Panc1 (cell line): ENCODE measurements at regions not wholly inside any gene's neighbourhood (a gene's known extent, or its start where the extent isn't known, plus 50 kb on each side); places are given as distances from the start of the nearest gene placed in this dataset.

Experiments used
- ATAC-seq: fragments of 200-7000 bp; cut with Tn5 transposase; 2 replicates; pipeline ENCODE4 v1.9.1; 2020; ENCODE audit warnings: mild to moderate bottlenecking, moderate library complexity
- BruUV-seq: library from RNA; stranded (reverse); fragments of 400-500 nt; replicated peaks from 2 replicates; lab custom pipeline; 2021; lab: Mats Ljungman, UMichigan
- CTCF ChIA-PET: fragments of 300-600 bp; sonication (Branson Sonifier 250); formaldehyde crosslinking; loops from one replicate; lab custom pipeline; 2022; ENCODE audit warnings: antibody characterized with exemption; lab: Charles Lee
- POLR2A ChIA-PET: fragments of 300-600 bp; sonication (Branson Sonifier 250); formaldehyde crosslinking; loops from one replicate; lab custom pipeline; 2022; ENCODE audit warnings: antibody characterized with exemption; lab: Charles Lee
- DNase-seq: peaks from one replicate; pipeline ENCODE4 v3.0.0-alpha.2; 2010; ENCODE audit warnings: low read depth, low spot score
- H3K27ac ChIP-seq: 2 replicates; pipeline ENCODE4 v1.5.1; 2011; ENCODE audit warnings: mild to moderate bottlenecking, low read length, inconsistent platforms
- H3K27me3 ChIP-seq: fragments of 200-500 bp; sonication (Bioruptor generic); 2 replicates; pipeline ENCODE4 v1.6.0; 2014; ENCODE audit warnings: low read length, inconsistent platforms; ENCODE audit not compliant: control insufficient read depth, insufficient read depth
- H3K36me3 ChIP-seq: fragments of 200-500 bp; sonication (Bioruptor generic); 2 replicates; pipeline ENCODE4 v1.5.1; 2014; ENCODE audit warnings: inconsistent platforms, mild to moderate bottlenecking, low read length, moderate library complexity; ENCODE audit not compliant: control insufficient read depth, insufficient read depth
- H3K4me1 ChIP-seq: 2 replicates; pipeline ENCODE4 v1.5.1; 2011; ENCODE audit warnings: inconsistent platforms, mild to moderate bottlenecking, low read length, moderate library complexity; ENCODE audit not compliant: control insufficient read depth, insufficient read depth
- H3K4me3 ChIP-seq, 2 experiments: 2 replicates each; pipeline ENCODE4 v1.5.1; 2011 to 2012; ENCODE audit warnings: low read depth in 2 of 2, low read length in 2 of 2, mild to moderate bottlenecking in 2 of 2, inconsistent platforms in 1 of 2, moderate library complexity in 1 of 2
- H3K9me3 ChIP-seq: fragments of 200-500 bp; sonication (Bioruptor generic); 2 replicates; pipeline ENCODE4 v1.5.1; 2014; ENCODE audit warnings: low read depth, mild to moderate bottlenecking, inconsistent platforms, low read length, moderate library complexity; ENCODE audit not compliant: control insufficient read depth, insufficient read depth
- POLR2AphosphoS5 ChIP-seq: IDR thresholded peaks from 2 replicates; pipeline ENCODE4 v1.6.1; 2012; ENCODE audit warnings: mild to moderate bottlenecking, low read depth, low read length, moderate library complexity
- SIN3A ChIP-seq: IDR thresholded peaks from 2 replicates; pipeline ENCODE4 v1.6.1; 2012; ENCODE audit warnings: low read depth, mild to moderate bottlenecking, low read length, moderate library complexity, borderline replicate concordance; ENCODE audit not compliant: insufficient read depth
- TCF7L2 ChIP-seq: IDR thresholded peaks from 2 replicates; pipeline ENCODE4 v1.6.1; 2011; ENCODE audit warnings: mild to moderate bottlenecking, low read depth, low read length, inconsistent platforms
- in situ Hi-C: cut with HindIII; loops from 2 replicates; pipeline ENCODE4 v1.10.0; 2016; ENCODE audit warnings: low sequenced_read_pairs, low pct_unique_long_range_greater_than_20kb
- intact Hi-C: fragments of 100-400 bp; cut with micrococcal nuclease; formaldehyde crosslinking; loops from one replicate; pipeline ENCODE4 v1.10.0; 2022; ENCODE audit not compliant: unreplicated experiment
- TF ChIP-seq, protein P1 (sequence below): fragments of 450-650 bp; IDR thresholded peaks from 2 replicates; pipeline ENCODE4 v1.5.1; 2017; ENCODE audit warnings: mild to moderate bottlenecking
- TF ChIP-seq, protein P2 (sequence below), 2 experiments: IDR thresholded peaks; 2 replicates each; pipeline ENCODE4 v1.6.1; 2011 to 2012; ENCODE audit warnings: low read depth in 2 of 2, control low read depth in 1 of 2, low read length in 1 of 2, mild to moderate bottlenecking in 1 of 2, moderate library complexity in 1 of 2; ENCODE audit not compliant: insufficient read depth in 1 of 2

DNA sequence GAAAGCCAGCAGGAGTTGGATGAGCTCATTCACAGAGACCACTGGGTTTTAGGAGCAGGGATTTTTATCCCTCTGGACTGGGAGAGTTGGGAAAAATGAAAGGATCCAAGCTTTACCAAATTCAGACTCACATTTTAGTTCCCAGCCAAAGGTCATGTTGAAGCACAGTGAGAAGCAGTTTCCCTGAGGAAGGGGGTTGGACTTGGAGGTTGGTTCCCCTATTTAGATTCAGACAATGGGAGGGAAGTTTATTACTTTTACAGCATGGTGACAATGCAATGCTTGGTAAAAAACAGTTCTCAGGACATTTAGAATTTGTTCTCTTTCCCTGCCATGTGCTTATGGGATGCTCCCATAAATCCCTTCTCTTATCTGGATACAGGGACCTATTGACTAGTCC lies 57.3 kb upstream of the ZNF648 start:
- BruUV-seq, result no TSS peak
- CTCF ChIA-PET, result interaction anchor here (0.7 kb wide), 1 partner anchor 24 kb away, joined by 3 read pairs; no protein-coding TSS in a partner anchor

DNA sequence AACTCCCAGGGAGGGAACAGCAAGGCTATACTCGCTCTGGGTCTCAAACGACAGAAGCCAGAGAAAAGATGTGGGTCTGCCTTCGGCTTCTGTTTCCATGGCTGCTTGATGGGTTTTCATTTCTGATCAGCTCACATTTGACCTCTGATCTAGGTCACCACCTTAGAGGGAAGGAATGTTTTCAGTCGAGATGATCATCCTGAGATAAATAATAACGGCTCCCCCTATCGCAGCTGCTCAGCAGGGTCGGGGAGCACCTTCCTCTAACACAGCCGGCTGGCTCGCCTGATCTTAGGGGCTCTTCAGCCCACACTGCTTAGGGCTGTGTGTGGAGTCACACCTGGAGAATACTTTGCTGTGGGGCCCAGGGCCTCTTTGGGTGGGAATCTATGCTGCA lies 53.1 kb upstream of the ZNF648 start:
- no TSS peak for BruUV-seq
- TF ChIP-seq TCF7L2 (no peak), POLR2AphosphoS5 (no peak), SIN3A (no peak)
- TF ChIP-seq, protein P1, sequence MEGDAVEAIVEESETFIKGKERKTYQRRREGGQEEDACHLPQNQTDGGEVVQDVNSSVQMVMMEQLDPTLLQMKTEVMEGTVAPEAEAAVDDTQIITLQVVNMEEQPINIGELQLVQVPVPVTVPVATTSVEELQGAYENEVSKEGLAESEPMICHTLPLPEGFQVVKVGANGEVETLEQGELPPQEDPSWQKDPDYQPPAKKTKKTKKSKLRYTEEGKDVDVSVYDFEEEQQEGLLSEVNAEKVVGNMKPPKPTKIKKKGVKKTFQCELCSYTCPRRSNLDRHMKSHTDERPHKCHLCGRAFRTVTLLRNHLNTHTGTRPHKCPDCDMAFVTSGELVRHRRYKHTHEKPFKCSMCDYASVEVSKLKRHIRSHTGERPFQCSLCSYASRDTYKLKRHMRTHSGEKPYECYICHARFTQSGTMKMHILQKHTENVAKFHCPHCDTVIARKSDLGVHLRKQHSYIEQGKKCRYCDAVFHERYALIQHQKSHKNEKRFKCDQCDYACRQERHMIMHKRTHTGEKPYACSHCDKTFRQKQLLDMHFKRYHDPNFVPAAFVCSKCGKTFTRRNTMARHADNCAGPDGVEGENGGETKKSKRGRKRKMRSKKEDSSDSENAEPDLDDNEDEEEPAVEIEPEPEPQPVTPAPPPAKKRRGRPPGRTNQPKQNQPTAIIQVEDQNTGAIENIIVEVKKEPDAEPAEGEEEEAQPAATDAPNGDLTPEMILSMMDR, result no peak
- TF ChIP-seq, protein P2, sequence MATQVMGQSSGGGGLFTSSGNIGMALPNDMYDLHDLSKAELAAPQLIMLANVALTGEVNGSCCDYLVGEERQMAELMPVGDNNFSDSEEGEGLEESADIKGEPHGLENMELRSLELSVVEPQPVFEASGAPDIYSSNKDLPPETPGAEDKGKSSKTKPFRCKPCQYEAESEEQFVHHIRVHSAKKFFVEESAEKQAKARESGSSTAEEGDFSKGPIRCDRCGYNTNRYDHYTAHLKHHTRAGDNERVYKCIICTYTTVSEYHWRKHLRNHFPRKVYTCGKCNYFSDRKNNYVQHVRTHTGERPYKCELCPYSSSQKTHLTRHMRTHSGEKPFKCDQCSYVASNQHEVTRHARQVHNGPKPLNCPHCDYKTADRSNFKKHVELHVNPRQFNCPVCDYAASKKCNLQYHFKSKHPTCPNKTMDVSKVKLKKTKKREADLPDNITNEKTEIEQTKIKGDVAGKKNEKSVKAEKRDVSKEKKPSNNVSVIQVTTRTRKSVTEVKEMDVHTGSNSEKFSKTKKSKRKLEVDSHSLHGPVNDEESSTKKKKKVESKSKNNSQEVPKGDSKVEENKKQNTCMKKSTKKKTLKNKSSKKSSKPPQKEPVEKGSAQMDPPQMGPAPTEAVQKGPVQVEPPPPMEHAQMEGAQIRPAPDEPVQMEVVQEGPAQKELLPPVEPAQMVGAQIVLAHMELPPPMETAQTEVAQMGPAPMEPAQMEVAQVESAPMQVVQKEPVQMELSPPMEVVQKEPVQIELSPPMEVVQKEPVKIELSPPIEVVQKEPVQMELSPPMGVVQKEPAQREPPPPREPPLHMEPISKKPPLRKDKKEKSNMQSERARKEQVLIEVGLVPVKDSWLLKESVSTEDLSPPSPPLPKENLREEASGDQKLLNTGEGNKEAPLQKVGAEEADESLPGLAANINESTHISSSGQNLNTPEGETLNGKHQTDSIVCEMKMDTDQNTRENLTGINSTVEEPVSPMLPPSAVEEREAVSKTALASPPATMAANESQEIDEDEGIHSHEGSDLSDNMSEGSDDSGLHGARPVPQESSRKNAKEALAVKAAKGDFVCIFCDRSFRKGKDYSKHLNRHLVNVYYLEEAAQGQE (IDR thresholded peaks at IDR 0.05; ENCODE audit: insufficient read depth in 1 of 2, low read depth in 2 of 2, low read length in 1 of 2), result no peak
- H3K4me3 ChIP-seq, result no peak overlapping the region
- no peaks in the 10 kb centered on the region for H3K36me3 ChIP-seq
- no peak for ATAC-seq
- H3K27ac ChIP-seq, result no peak overlapping the region
- no peak for DNase-seq
- ChIA-PET POLR2A (interaction anchor here (0.6 kb wide), 1 partner anchor 588 kb away, joined by 6 read pairs; no protein-coding TSS in a partner anchor), CTCF (no interaction called here)
- in situ Hi-C loops (no loop called here), intact Hi-C loops (no loop called here)
- H3K27me3 ChIP-seq, result no peaks in the 10 kb centered on the region; the same call in 1 of the 2 replicates
- no peaks in the 10 kb centered on the region for H3K9me3 ChIP-seq
- no peaks in the 10 kb centered on the region for H3K4me1 ChIP-seq

More for the DNA sequence above, 57.3 kb upstream of the ZNF648 start:
- no peaks in the 10 kb centered on the region for H3K36me3 ChIP-seq
- H3K9me3 ChIP-seq, result no peaks in the 10 kb centered on the region
- in situ Hi-C loops (no loop called here), intact Hi-C loops (no loop called here)
- ATAC-seq (no peak), DNase-seq (no peak)
- POLR2A ChIA-PET, result interaction anchor here (0.6 kb wide), 1 partner anchor 41 kb away, joined by 3 read pairs; no protein-coding TSS in a partner anchor
- no peaks in the 10 kb centered on the region; the same call in 1 of the 2 replicates for H3K27me3 ChIP-seq
- TF ChIP-seq POLR2AphosphoS5 (no peak), TCF7L2 (no peak), SIN3A (no peak)
- TF ChIP-seq, protein P2 (IDR thresholded peaks at IDR 0.05; ENCODE audit: insufficient read depth in 1 of 2, low read depth in 2 of 2, low read length in 1 of 2), result no peak
- TF ChIP-seq, protein P1, result no peak
- no peak overlapping the region for H3K27ac ChIP-seq
- H3K4me3 ChIP-seq, result no peak overlapping the region
- no peaks in the 10 kb centered on the region for H3K4me1 ChIP-seq
